ENCODE measurements at regions not wholly inside any gene's neighbourhood (a gene's known extent, or its start where the extent isn't known, plus 50 kb on each side); places are given as distances from the start of the nearest gene placed in this dataset.

- TF ChIP-seq SRF (IDR thresholded peaks at IDR 0.05; ENCODE audit: low read depth, low read length) (no peak), MAX (IDR thresholded peaks at IDR 0.05) (no peak), SIN3A (conservative IDR thresholded peaks at IDR 0.05 in 1 of 2, IDR thresholded peaks at IDR 0.05 in 1 of 2; ENCODE audit: low read depth in 1 of 2, low read length in 2 of 2) (no peak), CTCF (IDR thresholded peaks at IDR 0.05; ENCODE audit: control extremely low read depth in 1 of 3, insufficient read depth in 1 of 3, low read depth in 1 of 3, low read length in 3 of 3) (no peak)
These were observed 1076.1 kb upstream of the ADGRB3 start for GRCh38 chr6:67558985-67559384.

Measured in H1 (cell line).